IgD-negative memory B cell (primary cell): ENCODE measurements at regions not wholly inside any gene's neighbourhood (a gene's known extent, or its start where the extent isn't known, plus 50 kb on each side); places are given as distances from the start of the nearest gene placed in this dataset.

Experiments used
- H3K27ac Mint-ChIP-seq, 3 donors: one replicate each; pipeline ENCODE4 v1.8.0; 2020 to 2022; ENCODE audit warnings: mild to moderate bottlenecking in 3 of 3, mixed read lengths in 3 of 3, moderate library complexity in 1 of 3
- H3K27me3 Mint-ChIP-seq: one replicate; pipeline ENCODE4 v1.8.0; 2021; ENCODE audit warnings: mixed read lengths
- H3K36me3 Mint-ChIP-seq: one replicate; pipeline ENCODE4 v1.8.0; 2020; ENCODE audit warnings: mild to moderate bottlenecking, mixed read lengths
- H3K4me1 Mint-ChIP-seq, 3 donors: one replicate each; pipeline ENCODE4 v1.8.0; 2020 to 2022; ENCODE audit warnings: mixed read lengths in 3 of 3, mild to moderate bottlenecking in 1 of 3
- H3K4me3 Mint-ChIP-seq, 4 donors: one replicate each; pipeline ENCODE4 v1.8.0; 2020 to 2022; ENCODE audit warnings: mild to moderate bottlenecking in 4 of 4, mixed read lengths in 4 of 4, moderate library complexity in 3 of 4
- H3K9me3 Mint-ChIP-seq, 3 donors: one replicate each; pipeline ENCODE4 v1.8.0; 2020 to 2021; ENCODE audit warnings: mixed read lengths in 3 of 3, mild to moderate bottlenecking in 1 of 3

- Mint-ChIP-seq H3K27me3 (no peaks in the 10 kb centered on the region), H3K9me3 (peaks cover 0 to 3% (median 2%) of the 10 kb centered on the region in 3 donors), H3K27ac (no peak overlapping the region), H3K36me3 (no peaks in the 10 kb centered on the region), H3K4me3 (no peak overlapping the region), H3K4me1 (no peaks in the 10 kb centered on the region)
These were observed 2095.9 kb downstream of the ARAP2 start for GRCh38 chr4:34148322-34148908.

GRCh38 chr4:34157547-34157946, 2086.8 kb downstream of the ARAP2 start:
- no peaks in the 10 kb centered on the region for H3K4me1 Mint-ChIP-seq
- H3K4me3 Mint-ChIP-seq = no peak overlapping the region
- H3K9me3 Mint-ChIP-seq = peaks cover 1 to 9% (median 2%) of the 10 kb centered on the region in 3 donors
- no peak overlapping the region for H3K27ac Mint-ChIP-seq
- no peaks in the 10 kb centered on the region for H3K27me3 Mint-ChIP-seq
- no peaks in the 10 kb centered on the region for H3K36me3 Mint-ChIP-seq

DNA sequence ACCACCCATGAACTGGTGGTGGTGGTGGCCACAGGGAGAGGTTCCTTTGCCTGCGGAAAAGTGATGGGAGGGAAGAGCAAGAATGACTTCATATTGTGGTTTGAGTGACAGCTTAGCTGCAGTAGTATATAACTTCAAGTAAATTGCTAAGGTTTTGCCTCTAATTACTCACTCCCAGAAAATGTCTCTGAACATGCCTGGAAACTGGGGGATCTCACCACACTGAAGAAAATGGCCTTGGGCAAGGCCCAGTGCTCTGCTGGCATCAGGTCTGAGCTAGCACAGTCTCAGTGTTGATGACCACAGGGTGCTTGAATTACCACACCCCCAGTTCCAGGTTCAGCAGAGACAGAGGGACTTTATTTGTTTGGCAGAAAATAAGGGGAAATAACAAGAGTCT, 2085.4 kb downstream of the ARAP2 start:
- Mint-ChIP-seq H3K27me3 (no peaks in the 10 kb centered on the region), H3K4me3 (no peak overlapping the region), H3K36me3 (no peaks in the 10 kb centered on the region), H3K4me1 (no peaks in the 10 kb centered on the region), H3K27ac (no peak overlapping the region), H3K9me3 (peaks cover 1 to 9% (median 2%) of the 10 kb centered on the region in 3 donors)

DNA sequence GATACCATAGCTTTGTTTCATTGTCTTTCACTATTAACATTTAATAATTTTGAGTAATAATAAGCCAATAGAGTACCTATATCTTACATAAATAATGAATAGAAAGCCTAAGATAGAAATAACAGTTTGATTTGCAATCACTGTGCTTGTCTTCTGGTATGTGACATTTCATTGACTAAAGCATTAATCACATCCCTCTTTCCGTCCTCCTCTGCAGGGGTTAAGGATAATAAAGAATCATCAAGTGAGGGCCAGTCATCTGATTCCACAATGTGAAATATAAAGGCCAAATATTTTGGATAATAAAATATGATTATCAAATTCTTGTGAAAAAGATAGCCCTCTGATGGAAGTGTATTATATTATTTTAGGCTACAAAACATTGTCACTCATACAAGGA, 2073.4 kb downstream of the ARAP2 start:
- Mint-ChIP-seq H3K9me3 (peaks cover 0 to 17% (median 2%) of the 10 kb centered on the region in 3 donors), H3K4me1 (no peaks in the 10 kb centered on the region), H3K27ac (no peak overlapping the region), H3K4me3 (no peak overlapping the region), H3K36me3 (no peaks in the 10 kb centered on the region), H3K27me3 (no peaks in the 10 kb centered on the region)

- no peak overlapping the region for H3K4me3 Mint-ChIP-seq
- H3K9me3 Mint-ChIP-seq = peaks cover 2 to 12% (median 4%) of the 10 kb centered on the region in 3 donors
- H3K27me3 Mint-ChIP-seq = no peaks in the 10 kb centered on the region
- no peaks in the 10 kb centered on the region for H3K36me3 Mint-ChIP-seq
- no peaks in the 10 kb centered on the region for H3K4me1 Mint-ChIP-seq
- no peak overlapping the region for H3K27ac Mint-ChIP-seq
These were observed 2067.7 kb downstream of the ARAP2 start for GRCh38 chr4:34176609-34177008.

DNA sequence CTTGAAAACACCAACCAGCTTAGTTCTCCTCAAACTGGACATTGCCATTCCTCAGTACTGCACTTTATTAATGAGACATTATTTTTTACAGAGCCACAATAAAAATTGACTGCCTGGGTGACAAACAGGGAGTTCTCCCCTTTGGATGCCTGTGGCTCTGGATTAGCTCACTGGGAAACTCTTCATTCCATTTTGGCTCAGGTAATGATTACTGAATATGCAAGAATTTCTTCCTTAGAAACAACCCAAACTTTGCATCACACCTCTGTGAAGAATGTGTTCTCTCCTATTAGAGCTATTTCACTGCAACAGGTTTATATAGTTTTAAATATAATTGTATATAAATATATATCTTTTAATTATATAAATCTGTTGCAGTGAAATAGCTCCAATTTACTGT, 2065.8 kb downstream of the ARAP2 start:
- Mint-ChIP-seq H3K36me3 (no peaks in the 10 kb centered on the region), H3K27ac (no peak overlapping the region), H3K4me3 (no peak overlapping the region), H3K27me3 (no peaks in the 10 kb centered on the region), H3K4me1 (no peaks in the 10 kb centered on the region), H3K9me3 (peaks cover 2 to 11% (median 4%) of the 10 kb centered on the region in 3 donors)

DNA sequence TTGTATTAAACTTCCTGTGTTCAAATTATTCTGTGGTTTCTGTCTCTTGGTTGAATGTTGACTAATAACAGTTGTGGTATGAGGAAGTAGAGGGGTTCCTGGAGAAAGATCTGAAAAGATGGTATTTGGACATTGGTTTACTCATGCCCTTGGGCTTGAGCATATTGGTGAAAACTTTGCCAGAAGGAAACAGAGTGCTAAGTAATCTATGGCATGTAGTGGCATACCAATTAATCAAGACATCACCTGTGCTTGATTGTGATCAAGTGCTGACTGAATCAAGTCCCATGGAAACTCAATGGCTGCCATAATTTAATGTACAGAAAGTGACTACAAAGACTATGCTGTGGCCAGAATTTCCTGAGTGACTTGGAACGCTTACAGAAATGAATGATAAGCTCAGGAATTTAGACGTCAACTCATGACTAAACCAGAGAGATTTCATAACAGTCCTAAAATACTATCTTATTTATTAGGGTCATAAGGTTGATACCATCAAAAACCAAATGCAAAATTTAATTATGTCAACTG, 2062.9 kb downstream of the ARAP2 start:
- H3K27ac Mint-ChIP-seq = no peak overlapping the region
- H3K9me3 Mint-ChIP-seq = peaks cover 0 to 5% (median 1%) of the 10 kb centered on the region in 3 donors
- no peak overlapping the region for H3K4me3 Mint-ChIP-seq
- H3K36me3 Mint-ChIP-seq = no peaks in the 10 kb centered on the region
- H3K27me3 Mint-ChIP-seq = no peaks in the 10 kb centered on the region
- no peaks in the 10 kb centered on the region for H3K4me1 Mint-ChIP-seq

- Mint-ChIP-seq H3K9me3 (peaks cover 0 to 5% (median 1%) of the 10 kb centered on the region in 3 donors), H3K27ac (no peak overlapping the region), H3K27me3 (no peaks in the 10 kb centered on the region), H3K4me1 (no peaks in the 10 kb centered on the region), H3K4me3 (no peak overlapping the region), H3K36me3 (no peaks in the 10 kb centered on the region)
These were observed 2062.4 kb downstream of the ARAP2 start for GRCh38 chr4:34181891-34182290.

- no peaks in the 10 kb centered on the region for H3K36me3 Mint-ChIP-seq
- H3K4me3 Mint-ChIP-seq = no peak overlapping the region
- no peaks in the 10 kb centered on the region for H3K4me1 Mint-ChIP-seq
- no peak overlapping the region for H3K27ac Mint-ChIP-seq
- H3K9me3 Mint-ChIP-seq = peaks cover 0 to 5% (median 1%) of the 10 kb centered on the region in 3 donors
- H3K27me3 Mint-ChIP-seq = no peaks in the 10 kb centered on the region
These were observed 2062.0 kb downstream of the ARAP2 start for GRCh38 chr4:34182306-34182705.

- Mint-ChIP-seq H3K9me3 (peaks cover 0 to 8% (median 1%) of the 10 kb centered on the region in 3 donors), H3K4me1 (no peaks in the 10 kb centered on the region), H3K4me3 (no peak overlapping the region), H3K27ac (no peak overlapping the region), H3K36me3 (no peaks in the 10 kb centered on the region), H3K27me3 (no peaks in the 10 kb centered on the region)
These were observed 2060.4 kb downstream of the ARAP2 start for GRCh38 chr4:34183926-34184325.

DNA sequence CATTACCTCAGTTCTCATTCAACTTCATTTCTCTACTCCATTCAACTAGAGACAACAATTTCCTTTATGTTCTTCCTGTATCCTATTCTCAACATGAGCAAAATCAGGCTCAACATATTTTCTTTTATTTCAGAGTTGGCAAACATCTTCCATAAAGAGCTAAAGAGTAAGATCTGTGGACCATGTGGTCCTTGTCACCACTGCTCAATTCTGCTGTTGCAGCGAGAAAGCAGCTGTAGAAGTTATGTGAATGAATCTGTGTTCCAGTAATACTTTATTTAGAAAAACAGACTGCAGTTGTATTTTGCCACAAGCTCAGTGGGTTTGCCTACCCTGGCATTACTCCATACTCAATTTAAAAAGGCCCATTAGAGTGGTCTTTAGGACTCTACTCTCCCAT, 2057.3 kb downstream of the ARAP2 start:
- H3K36me3 Mint-ChIP-seq = no peaks in the 10 kb centered on the region
- H3K27ac Mint-ChIP-seq = no peak overlapping the region
- H3K27me3 Mint-ChIP-seq = no peaks in the 10 kb centered on the region
- H3K4me1 Mint-ChIP-seq = no peaks in the 10 kb centered on the region
- peaks cover 0 to 18% (median 0%) of the 10 kb centered on the region in 3 donors for H3K9me3 Mint-ChIP-seq
- H3K4me3 Mint-ChIP-seq = no peak overlapping the region

DNA sequence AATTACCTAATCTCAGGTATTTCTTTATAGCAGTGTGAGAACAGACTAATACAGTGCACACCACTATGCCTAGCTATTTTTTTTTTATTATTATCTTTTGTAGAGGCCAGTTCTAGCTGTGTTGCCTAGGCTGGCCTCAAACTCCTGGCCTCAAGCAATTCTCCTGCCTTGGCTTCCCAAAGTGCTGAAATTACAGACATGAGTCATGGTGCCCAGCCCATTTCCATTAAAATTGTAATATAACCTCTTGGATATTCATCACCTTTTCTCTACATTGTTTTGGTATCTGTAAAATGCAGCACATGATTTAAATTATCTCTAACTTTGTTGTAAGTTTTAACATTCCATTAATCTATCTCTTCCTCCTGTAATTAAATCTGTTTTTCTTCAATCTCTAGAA, 2052.9 kb downstream of the ARAP2 start:
- H3K27ac Mint-ChIP-seq = no peak overlapping the region
- H3K9me3 Mint-ChIP-seq = peaks cover 0 to 13% (median 2%) of the 10 kb centered on the region in 3 donors
- H3K4me3 Mint-ChIP-seq = no peak overlapping the region

GRCh38 chr4:34193451-34194154, 2050.7 kb downstream of the ARAP2 start:
- peaks cover 0 to 12% (median 2%) of the 10 kb centered on the region in 3 donors for H3K9me3 Mint-ChIP-seq
- no peaks in the 10 kb centered on the region for H3K4me1 Mint-ChIP-seq
- no peak overlapping the region for H3K4me3 Mint-ChIP-seq
- no peak overlapping the region for H3K27ac Mint-ChIP-seq
- no peaks in the 10 kb centered on the region for H3K36me3 Mint-ChIP-seq
- H3K27me3 Mint-ChIP-seq = no peaks in the 10 kb centered on the region

More for the DNA sequence above, 2052.9 kb downstream of the ARAP2 start:
- Mint-ChIP-seq H3K36me3 (no peaks in the 10 kb centered on the region), H3K27me3 (no peaks in the 10 kb centered on the region), H3K4me1 (no peaks in the 10 kb centered on the region)

DNA sequence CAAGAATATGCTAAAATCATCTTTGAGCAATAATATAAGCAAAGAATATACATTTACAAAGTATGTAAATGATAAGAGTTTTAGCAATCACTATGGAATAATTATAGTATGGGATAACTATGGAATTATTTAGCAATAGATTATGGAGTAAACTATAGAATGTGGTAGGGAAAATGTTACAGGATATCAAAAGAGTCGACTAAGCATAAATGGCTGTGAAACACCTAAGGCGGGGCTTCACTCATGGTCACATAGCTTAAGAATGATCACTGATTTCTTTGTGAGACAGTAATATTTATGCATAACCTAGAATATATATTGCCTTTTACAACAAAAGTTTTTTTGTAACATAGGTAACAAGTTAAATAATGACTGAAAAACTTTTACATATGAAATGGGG, 2049.7 kb downstream of the ARAP2 start:
- Mint-ChIP-seq H3K27ac (no peak overlapping the region), H3K4me3 (no peak overlapping the region), H3K36me3 (no peaks in the 10 kb centered on the region), H3K4me1 (no peaks in the 10 kb centered on the region), H3K9me3 (peaks cover 2 to 8% (median 3%) of the 10 kb centered on the region in 3 donors), H3K27me3 (no peaks in the 10 kb centered on the region)

DNA sequence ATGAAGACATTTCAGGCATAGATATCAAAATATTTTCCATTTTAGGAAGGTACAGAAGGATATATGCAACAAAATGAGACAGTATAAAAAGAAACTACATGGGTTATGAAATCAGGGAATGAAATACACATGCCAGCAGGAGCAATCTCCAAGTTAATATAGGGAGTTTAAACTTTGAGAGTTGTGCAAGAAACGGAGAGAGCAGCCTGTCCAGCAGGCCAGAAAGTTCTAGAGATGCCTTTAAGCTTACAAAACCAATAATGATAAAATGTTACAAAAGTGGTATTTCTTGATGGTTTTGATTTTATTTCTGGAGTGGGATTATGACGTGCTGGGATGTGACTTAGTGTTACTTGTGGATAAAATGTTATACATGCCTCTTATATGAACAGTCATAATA, 2047.9 kb downstream of the ARAP2 start:
- H3K4me3 Mint-ChIP-seq = no peak overlapping the region
- H3K27ac Mint-ChIP-seq = no peak overlapping the region
- H3K36me3 Mint-ChIP-seq = no peaks in the 10 kb centered on the region
- H3K9me3 Mint-ChIP-seq = peaks cover 2 to 6% (median 5%) of the 10 kb centered on the region in 3 donors
- H3K4me1 Mint-ChIP-seq = peaks cover 0 to 2% (median 0%) of the 10 kb centered on the region in 3 donors
- no peaks in the 10 kb centered on the region for H3K27me3 Mint-ChIP-seq

GRCh38 chr4:34198966-34199365, 2045.3 kb downstream of the ARAP2 start:
- Mint-ChIP-seq H3K27ac (no peak overlapping the region), H3K4me1 (peaks cover 0 to 2% (median 0%) of the 10 kb centered on the region in 3 donors), H3K4me3 (no peak overlapping the region), H3K27me3 (no peaks in the 10 kb centered on the region), H3K9me3 (peaks cover 3 to 7% (median 3%) of the 10 kb centered on the region in 3 donors), H3K36me3 (no peaks in the 10 kb centered on the region)
